ENCODE measurements at regions not wholly inside any gene's neighbourhood (a gene's known extent, or its start where the extent isn't known, plus 50 kb on each side); places are given as distances from the start of the nearest gene placed in this dataset.

DNA sequence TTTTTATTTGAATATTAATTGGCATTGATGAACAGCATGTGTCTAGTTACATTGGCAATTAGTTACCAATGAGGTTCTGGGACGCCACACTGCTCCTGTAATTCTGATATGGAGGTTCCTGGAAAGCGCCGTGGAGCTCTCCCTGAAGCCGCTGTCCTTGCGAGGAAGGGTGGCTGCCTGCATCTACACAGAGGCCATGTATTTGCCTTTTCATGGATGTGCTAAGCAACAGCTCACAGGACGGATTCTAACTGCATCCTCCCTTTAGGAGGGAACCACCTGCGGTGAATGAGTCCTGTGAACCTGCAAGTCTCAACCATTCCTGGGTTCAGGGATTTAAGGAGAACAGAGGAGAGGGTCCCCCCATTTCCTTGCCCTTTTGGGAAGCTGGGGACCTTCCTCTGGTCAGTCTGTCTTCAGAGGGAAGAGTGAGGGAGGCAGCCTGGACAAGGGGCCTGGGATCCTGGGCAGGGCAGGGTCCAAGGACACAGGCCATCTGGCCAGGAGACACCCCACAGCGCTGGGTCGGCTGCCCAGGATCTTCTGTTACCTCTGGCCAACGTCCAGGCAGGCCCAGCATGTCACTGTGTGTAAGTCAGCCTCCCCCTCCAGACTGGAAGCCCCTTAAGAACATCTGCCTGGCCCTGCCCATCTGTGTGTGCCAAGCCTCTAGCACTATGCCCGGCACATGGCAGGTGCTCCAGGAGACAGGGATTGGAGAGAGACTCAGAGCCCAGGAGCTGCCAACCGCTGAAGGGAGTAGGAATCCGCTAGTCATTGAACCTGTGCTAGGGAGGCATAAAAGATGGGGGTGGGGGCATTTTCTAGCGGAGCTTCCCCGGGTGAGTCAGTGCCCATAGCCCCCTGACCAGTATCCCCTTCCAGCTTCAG lies 314.1 kb upstream of the TNRC6C start:
- DNase-seq (ENCODE audit: extremely low read depth in 1 of 4, low spot score in 3 of 4): no peak
- intact Hi-C loops (cut with micrococcal nuclease) (no loop called here), in situ Hi-C loops (cut with MboI) (no loop called here)
- Histone ChIP-seq H3K9me3 (replicated peaks; ENCODE audit: control insufficient read depth, insufficient read depth, low read depth, low read length) (no peaks in the 10 kb centered on the region), H4K20me1 (replicated peaks; ENCODE audit: control insufficient read depth, insufficient read depth, low read length) (no peaks in the 10 kb centered on the region), H3K79me2 (ENCODE audit: control insufficient read depth, insufficient read depth, low read length) (no peaks in the 10 kb centered on the region), H3K4me3 (no peak overlapping the region), H3K4me2 (ENCODE audit: insufficient read depth, low read length) (no peak overlapping the region), H3K27me3 (ENCODE audit: control insufficient read depth in 2 of 2, insufficient read depth in 2 of 2, low read length in 2 of 2) (peaks cover 19 to 73% of the 10 kb centered on the region in 2 experiments; a peak in 4 of 5 replicates), H2AFZ (ENCODE audit: low read depth, low read length) (no peak overlapping the region), H3K27ac (ENCODE audit: extremely low read depth, low read depth, low read length) (no peak overlapping the region), H3K9ac (ENCODE audit: insufficient read depth in 1 of 2, low read depth in 2 of 2, low read length in 2 of 2) (no peak overlapping the region), H3K4me1 (replicated peaks in 1 of 2; ENCODE audit: control insufficient read depth in 2 of 2, insufficient read depth in 2 of 2, low read length in 2 of 2) (no peaks in the 10 kb centered on the region), H3K36me3 (ENCODE audit: control insufficient read depth, insufficient read depth, low read length) (no peaks in the 10 kb centered on the region), H3K9me1 (ENCODE audit: control insufficient read depth, insufficient read depth, low read length) (no peaks in the 10 kb centered on the region)
- no TSS peak for BruUV-seq (replicated peaks)
- FAIRE-seq: no peak
- ChIA-PET POLR2A (interaction anchor here (0.6 to 0.7 kb wide), 3 partner anchors 10 to 468 kb away, joined by 3 to 4 read pairs (median 3); no protein-coding TSS in a partner anchor), CTCF (ENCODE audit: low intra/inter-chr PET ratio) (no interaction called here)
- WGBS (ENCODE audit: insufficient coverage, low coverage, missing lambda C conversion rate): 1% methylated on average over 15 of the region's 15 CpGs
- ATAC-seq: no peak
- no peak for TF ChIP-seq MYBL2 (IDR thresholded peaks at IDR 0.05; ENCODE audit: low read depth)
- no peak for TF ChIP-seq MYBL2 (CRISPR knock-in tag; IDR thresholded peaks at IDR 0.05; ENCODE audit: borderline replicate concordance)
- TF ChIP-seq, protein P1, sequence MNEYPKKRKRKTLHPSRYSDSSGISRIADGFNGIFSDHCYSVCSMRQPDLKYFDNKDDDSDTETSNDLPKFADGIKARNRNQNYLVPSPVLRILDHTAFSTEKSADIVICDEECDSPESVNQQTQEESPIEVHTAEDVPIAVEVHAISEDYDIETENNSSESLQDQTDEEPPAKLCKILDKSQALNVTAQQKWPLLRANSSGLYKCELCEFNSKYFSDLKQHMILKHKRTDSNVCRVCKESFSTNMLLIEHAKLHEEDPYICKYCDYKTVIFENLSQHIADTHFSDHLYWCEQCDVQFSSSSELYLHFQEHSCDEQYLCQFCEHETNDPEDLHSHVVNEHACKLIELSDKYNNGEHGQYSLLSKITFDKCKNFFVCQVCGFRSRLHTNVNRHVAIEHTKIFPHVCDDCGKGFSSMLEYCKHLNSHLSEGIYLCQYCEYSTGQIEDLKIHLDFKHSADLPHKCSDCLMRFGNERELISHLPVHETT (CRISPR knock-in tag; conservative IDR thresholded peaks at IDR 0.05 in 1 of 2, IDR thresholded peaks at IDR 0.05 in 1 of 2): no peak
- no peak for TF ChIP-seq ZNF778 (CRISPR knock-in tag; IDR thresholded peaks at IDR 0.05)
- TF ChIP-seq SRF (CRISPR knock-in tag; IDR thresholded peaks at IDR 0.05): no peak
- TF ChIP-seq ZBTB12 (CRISPR knock-in tag; IDR thresholded peaks at IDR 0.05): no peak
- TF ChIP-seq, protein P2, sequence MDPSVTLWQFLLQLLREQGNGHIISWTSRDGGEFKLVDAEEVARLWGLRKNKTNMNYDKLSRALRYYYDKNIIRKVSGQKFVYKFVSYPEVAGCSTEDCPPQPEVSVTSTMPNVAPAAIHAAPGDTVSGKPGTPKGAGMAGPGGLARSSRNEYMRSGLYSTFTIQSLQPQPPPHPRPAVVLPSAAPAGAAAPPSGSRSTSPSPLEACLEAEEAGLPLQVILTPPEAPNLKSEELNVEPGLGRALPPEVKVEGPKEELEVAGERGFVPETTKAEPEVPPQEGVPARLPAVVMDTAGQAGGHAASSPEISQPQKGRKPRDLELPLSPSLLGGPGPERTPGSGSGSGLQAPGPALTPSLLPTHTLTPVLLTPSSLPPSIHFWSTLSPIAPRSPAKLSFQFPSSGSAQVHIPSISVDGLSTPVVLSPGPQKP (CRISPR knock-in tag; IDR thresholded peaks at IDR 0.05): no peak
- no peak for TF ChIP-seq EP300 (IDR thresholded peaks at IDR 0.05; ENCODE audit: low read length)
- no peak for TF ChIP-seq GATAD2B (IDR thresholded peaks at IDR 0.05; ENCODE audit: borderline replicate concordance)
- no peak for TF ChIP-seq ZC3H8 (IDR thresholded peaks at IDR 0.05)
- TF ChIP-seq CREM (IDR thresholded peaks at IDR 0.05; ENCODE audit: low read depth): no peak
- no peak for TF ChIP-seq POU5F1 (IDR thresholded peaks at IDR 0.05; ENCODE audit: borderline replicate concordance, low read depth, low read length, partially characterized antibody)
- no peak for TF ChIP-seq CHD1 (IDR thresholded peaks at IDR 0.05; ENCODE audit: low read length)
